ENCODE measurements at regions not wholly inside any gene's neighbourhood (a gene's known extent, or its start where the extent isn't known, plus 50 kb on each side); places are given as distances from the start of the nearest gene placed in this dataset.

GRCh38 chr6:96467814-96468213, 53.8 kb upstream of the UFL1 start:
- Histone ChIP-seq H3K9me3 (ENCODE audit: control insufficient read depth in 1 of 2, insufficient read depth in 1 of 2, low read depth in 1 of 2, low read length in 2 of 2) (no peaks in the 10 kb centered on the region), H2AFZ (ENCODE audit: low read depth, low read length, poor library complexity, severe bottlenecking) (no peak overlapping the region), H3K27ac (ENCODE audit: low read depth, low read length) (no peak overlapping the region), H3K9ac (ENCODE audit: low read length) (no peak overlapping the region), H3K27me3 (ENCODE audit: insufficient read depth, low read length) (no peaks in the 10 kb centered on the region), H3K9me2 (ENCODE audit: insufficient read depth) (no peaks in the 10 kb centered on the region), H3K79me2 (ENCODE audit: insufficient read depth, low read length) (no peaks in the 10 kb centered on the region), H3K4me2 (ENCODE audit: low read length) (no peak overlapping the region), H3K4me3 (replicated peaks in 1 of 2; ENCODE audit: low read depth in 1 of 2, low read length in 2 of 2) (no peak overlapping the region), H4K20me1 (ENCODE audit: insufficient read depth) (no peaks in the 10 kb centered on the region; the same call in 1 of the 2 replicates), H3K4me1 (ENCODE audit: control insufficient read depth in 1 of 2, insufficient read depth in 2 of 2, low read length in 2 of 2) (no peaks in the 10 kb centered on the region), H3K36me3 (ENCODE audit: control insufficient read depth in 1 of 2, insufficient read depth in 2 of 2, low read length in 2 of 2) (no peaks in the 10 kb centered on the region)
- CTCF ChIA-PET: no interaction called here
- no peak for ATAC-seq
- POLR2A ChIA-PET: no interaction called here
- DNase-seq (ENCODE audit: low read depth, low spot score): no peak
- intact Hi-C loops (cut with micrococcal nuclease): no loop called here
- TF ChIP-seq ZNF274 (IDR thresholded peaks at IDR 0.05; ENCODE audit: low read depth, low read length) (no peak), YY1 (IDR thresholded peaks at IDR 0.05; ENCODE audit: extremely low read depth, insufficient replicate concordance, low read depth, low read length) (no peak), RAD21 (IDR thresholded peaks at IDR 0.05; ENCODE audit: low read depth) (no peak), CBX3 (IDR thresholded peaks at IDR 0.05; ENCODE audit: low read depth) (no peak), EZH2 (IDR thresholded peaks at IDR 0.05) (no peak), ZBTB33 (IDR thresholded peaks at IDR 0.05; ENCODE audit: extremely low read depth, insufficient replicate concordance, low read length) (no peak)
- RAD21 ChIA-PET (ENCODE audit: low non-redundant PET in 1 of 2, low total read pairs in 2 of 2, uncharacterized antibody in 2 of 2, unreplicated experiment in 2 of 2): no interaction called here
- no TSS peak for BruUV-seq (replicated peaks)

- BruUV-seq (replicated peaks): no TSS peak
- DNase-seq (ENCODE audit: low read depth, low spot score) (no peak), ATAC-seq (no peak)
- no peaks in the 10 kb centered on the region for H3K9me3 ChIP-seq (ENCODE audit: control insufficient read depth in 1 of 2, insufficient read depth in 1 of 2, low read depth in 1 of 2, low read length in 2 of 2)
- intact Hi-C loops (cut with micrococcal nuclease): no loop called here
- no peak overlapping the region for H2AFZ ChIP-seq (ENCODE audit: low read depth, low read length, poor library complexity, severe bottlenecking)
- no peaks in the 10 kb centered on the region for H3K36me3 ChIP-seq (ENCODE audit: control insufficient read depth in 1 of 2, insufficient read depth in 2 of 2, low read length in 2 of 2)
- H3K9me2 ChIP-seq (ENCODE audit: insufficient read depth): no peaks in the 10 kb centered on the region
- no peak overlapping the region for H3K4me3 ChIP-seq (replicated peaks in 1 of 2; ENCODE audit: low read depth in 1 of 2, low read length in 2 of 2)
- no peak for TF ChIP-seq ZFX (IDR thresholded peaks at IDR 0.05)
- no peak for TF ChIP-seq JUND (IDR thresholded peaks at IDR 0.05)
- no peak for TF ChIP-seq CTCF (IDR thresholded peaks at IDR 0.05 in 2 of 3, conservative IDR thresholded peaks at IDR 0.05 in 1 of 3; ENCODE audit: borderline replicate concordance in 1 of 3, insufficient read depth in 1 of 3, low read depth in 2 of 3, low read length in 2 of 3)
- TF ChIP-seq REST (IDR thresholded peaks at IDR 0.05; ENCODE audit: low read depth): no peak
- TF ChIP-seq FOSL1 (IDR thresholded peaks at IDR 0.05; ENCODE audit: low read depth): no peak
- TF ChIP-seq ZNF274 (IDR thresholded peaks at IDR 0.05; ENCODE audit: low read depth, low read length): no peak
- TF ChIP-seq POLR2AphosphoS5 (IDR thresholded peaks at IDR 0.05; ENCODE audit: low read depth, low read length): no peak
- TF ChIP-seq EZH2phosphoT487 (IDR thresholded peaks at IDR 0.05; ENCODE audit: borderline replicate concordance): no peak
- no peak for TF ChIP-seq CBX3 (IDR thresholded peaks at IDR 0.05; ENCODE audit: low read depth)
- POLR2A ChIA-PET: no interaction called here
- H3K9ac ChIP-seq (ENCODE audit: low read length): no peak overlapping the region
- H3K27me3 ChIP-seq (ENCODE audit: insufficient read depth, low read length): no peaks in the 10 kb centered on the region
- no peak overlapping the region for H3K27ac ChIP-seq (ENCODE audit: low read depth, low read length)
- RAD21 ChIA-PET (ENCODE audit: low non-redundant PET in 1 of 2, low total read pairs in 2 of 2, uncharacterized antibody in 2 of 2, unreplicated experiment in 2 of 2): no interaction called here
- H3K4me2 ChIP-seq (ENCODE audit: low read length): no peak overlapping the region
- CTCF ChIA-PET: no interaction called here
- no peaks in the 10 kb centered on the region; the same call in 1 of the 2 replicates for H4K20me1 ChIP-seq (ENCODE audit: insufficient read depth)
- H3K79me2 ChIP-seq (ENCODE audit: insufficient read depth, low read length): no peaks in the 10 kb centered on the region
- H3K4me1 ChIP-seq (ENCODE audit: control insufficient read depth in 1 of 2, insufficient read depth in 2 of 2, low read length in 2 of 2): no peaks in the 10 kb centered on the region
Observed at GRCh38 chr6:96468281-96468680, 53.3 kb upstream of the UFL1 start.
